Cerebellar cortex (tissue), 1 donor: ENCODE measurements at regions not wholly inside any gene's neighbourhood (a gene's known extent, or its start where the extent isn't known, plus 50 kb on each side); places are given as distances from the start of the nearest gene placed in this dataset.
"Not testable (repeated sequence)": the region's sequence is repeated elsewhere in the genome, so short reads cannot be mapped to it uniquely, and the experiment has no call there.

Experiments used
- DNase-seq: peaks from one replicate; pipeline ENCODE4 v3.0.0-alpha.2; 2015; ENCODE audit warnings: low spot score

DNA sequence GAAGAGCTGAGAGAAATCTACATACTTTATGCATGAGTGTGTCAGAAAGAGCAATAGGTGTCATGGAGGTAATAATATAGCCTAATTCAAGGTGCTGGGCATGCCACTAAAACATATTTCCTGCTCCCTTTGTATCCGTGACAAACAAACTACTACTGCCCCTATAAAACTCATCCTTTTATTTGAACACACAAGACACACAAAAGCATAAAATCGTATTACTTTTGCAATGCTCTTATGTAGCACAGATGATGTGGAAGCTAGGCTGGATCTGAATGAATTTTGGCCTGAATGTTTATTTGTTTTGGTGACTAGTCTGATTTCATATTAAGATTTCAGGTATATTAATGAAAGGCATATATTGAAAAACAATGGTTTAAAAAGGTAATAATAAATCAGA, 239.3 kb upstream of the NEGR1 start:
- no peak for DNase-seq

DNA sequence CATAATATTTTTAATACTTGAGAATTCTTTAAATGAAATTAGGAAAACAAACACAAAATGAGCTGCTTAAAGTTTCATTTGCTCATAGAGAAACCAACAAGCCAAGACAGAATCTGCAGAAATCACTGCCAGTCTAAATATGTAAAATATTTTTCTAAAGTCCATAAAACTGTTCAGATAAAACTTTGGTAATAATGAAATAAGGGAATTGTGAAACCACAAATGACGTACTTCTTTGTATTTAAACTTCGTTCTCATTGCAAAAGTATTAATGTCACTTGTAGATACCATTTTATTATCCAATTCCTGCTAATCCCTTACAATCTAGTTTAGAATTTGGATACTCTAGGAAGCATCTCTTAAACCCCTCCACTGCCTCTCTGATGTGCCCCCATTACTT, 234.5 kb upstream of the NEGR1 start:
- DNase-seq: no peak

DNA sequence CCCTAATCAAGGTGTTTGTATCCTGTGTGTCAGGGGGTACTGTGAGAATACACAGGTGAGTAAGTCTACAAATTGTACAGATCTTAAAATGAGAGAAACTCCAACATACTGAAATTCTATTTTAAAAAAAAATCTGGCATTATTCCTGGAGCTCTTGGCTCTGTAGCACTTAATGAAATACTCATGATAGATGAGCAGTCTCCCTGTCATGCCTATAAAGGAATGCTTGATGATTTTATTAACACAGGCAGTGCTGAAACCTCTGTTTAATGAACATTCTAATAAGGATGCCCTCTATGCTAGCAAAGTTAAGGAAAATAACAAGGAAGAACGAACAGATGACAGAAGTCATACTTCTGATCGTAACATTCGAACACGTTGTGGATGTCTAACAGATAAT, 233.9 kb upstream of the NEGR1 start:
- no peak for DNase-seq

DNA sequence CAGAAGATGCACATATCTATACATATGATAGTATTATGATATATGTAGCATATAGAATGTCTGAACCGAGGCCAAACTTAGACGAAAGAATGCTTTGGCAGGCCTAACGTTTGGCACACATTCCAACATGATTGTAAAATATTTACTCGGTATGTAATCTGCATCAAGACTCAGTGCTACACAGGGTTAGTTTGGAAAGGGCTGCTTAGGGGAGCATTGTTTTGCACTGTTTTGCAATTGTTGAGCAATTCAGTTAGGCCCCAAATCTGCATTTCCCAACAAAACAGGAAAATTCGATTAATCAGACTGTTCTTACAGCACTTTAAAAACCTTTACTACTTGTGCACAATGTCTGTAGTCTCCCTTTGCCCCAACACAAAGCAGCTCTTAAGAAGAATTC, 216.0 kb upstream of the NEGR1 start:
- no peak for DNase-seq

DNA sequence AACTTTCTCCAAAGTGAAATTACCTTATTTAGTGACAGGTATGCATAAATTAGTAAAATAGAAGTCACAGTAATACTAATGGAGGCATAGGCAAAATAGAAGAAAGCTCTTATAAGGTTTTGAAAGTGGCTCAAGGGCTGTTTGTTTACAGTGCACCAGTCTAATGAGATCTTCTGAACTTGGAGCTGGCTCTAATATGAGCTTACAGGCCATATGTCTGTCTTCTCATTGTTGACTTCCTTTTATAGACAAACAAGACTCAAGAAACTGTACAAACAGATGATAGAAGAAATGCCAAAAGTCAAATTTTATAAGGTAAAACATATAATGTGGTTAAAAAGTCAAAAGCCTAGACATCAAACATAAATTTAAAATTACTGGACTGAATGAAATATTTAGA, 207.5 kb upstream of the NEGR1 start:
- no peak for DNase-seq

DNA sequence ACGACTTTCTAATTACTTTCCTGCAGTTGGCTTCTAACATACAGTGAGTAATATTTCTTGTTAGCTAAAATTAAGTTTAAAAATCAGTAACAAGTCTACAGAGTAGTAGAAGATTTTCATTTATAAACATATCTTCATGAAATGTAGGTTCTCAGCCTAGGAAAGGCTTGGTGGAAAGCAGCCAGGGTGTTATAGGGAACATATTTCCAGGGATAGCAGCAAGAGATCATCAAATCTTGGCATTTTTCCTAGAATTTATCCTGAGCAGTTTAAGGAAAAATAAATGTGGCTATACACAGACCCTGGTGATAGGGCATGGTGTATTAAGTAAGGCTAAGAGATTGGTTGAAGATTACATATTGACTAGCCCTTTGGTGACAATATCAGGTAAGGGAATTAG, 203.5 kb upstream of the NEGR1 start:
- DNase-seq: peak; percentile 10

DNA sequence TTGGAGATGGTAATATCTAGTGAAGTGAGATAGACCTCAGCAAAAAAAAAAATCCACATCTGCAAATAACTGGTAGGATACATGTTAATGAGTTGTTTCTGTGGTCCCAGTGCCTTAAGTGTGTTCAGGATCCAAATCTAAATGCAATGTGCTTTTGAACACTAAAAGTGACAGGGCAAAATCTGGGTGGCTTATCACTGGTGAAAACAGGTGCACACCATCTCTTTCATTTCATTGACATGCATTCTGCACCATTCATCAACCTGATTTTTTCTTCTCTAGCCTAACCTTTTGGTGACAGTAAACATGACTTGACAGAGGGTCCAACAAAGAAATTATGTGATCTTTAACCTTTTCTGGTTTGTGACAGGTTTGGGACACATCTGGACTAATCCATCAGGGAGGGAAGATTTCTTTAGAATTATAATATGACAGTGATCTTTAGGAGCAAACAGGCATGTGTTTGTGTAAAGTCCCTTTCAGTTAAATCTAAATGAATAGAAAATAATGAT, 201.6 kb upstream of the NEGR1 start:
- no peak for DNase-seq

DNA sequence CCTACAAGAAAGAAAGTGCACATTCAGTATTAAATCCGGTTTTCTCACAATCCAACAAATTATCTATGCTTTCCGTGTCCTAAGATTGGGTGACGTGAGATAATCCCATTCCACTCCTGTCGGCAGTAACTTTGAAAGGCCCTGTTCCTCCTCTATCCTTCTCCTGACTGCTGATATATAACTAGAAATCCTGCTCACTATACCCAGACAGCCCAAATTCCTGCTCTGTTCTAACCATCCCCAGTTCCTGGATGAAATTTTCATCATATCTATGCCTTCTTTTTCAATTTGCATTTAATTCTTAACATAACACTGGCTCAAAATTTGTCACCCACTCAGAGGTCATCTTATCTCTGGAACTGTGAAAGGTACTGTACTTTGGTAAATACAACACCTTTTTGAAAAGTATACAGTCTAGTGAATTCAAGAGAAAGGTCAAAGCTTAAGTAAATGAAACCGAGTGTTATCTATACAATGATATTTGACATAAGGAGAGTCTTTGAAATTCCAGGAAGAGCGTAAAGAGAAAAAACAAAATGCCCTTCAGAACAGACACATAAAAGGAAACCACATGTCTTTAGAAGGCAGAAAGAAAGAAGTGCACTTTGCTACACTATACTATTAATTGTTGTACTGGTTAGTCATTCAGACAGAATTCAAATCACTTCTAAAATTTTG, 200.5 kb upstream of the NEGR1 start:
- DNase-seq: no peak

DNA sequence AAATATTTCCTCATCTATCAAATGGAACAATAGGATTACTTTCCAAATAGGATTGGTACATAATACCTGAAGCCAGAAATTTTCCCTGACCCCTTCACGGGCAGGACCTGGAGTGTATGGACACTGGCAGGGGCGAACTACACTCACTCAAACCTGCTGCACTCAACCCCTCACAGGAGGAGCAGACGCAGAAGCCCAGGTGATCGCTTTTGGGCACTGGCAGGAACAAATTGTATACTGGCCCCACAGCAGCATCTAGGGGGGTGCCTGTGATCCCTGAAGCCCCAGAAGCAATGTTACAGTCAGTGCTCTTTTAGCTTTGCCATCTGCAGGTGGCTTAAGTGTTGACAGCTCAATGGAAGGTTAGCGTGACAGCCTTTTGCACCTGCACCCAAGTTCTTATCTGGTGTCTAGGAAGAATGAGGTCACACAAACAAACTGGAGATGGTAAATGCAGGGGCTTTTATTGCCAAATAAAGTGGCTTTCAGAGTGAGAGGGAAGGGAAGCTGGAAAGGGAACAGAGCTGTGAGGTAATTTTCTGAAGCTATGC, 199.2 kb upstream of the NEGR1 start:
- no peak for DNase-seq

DNA sequence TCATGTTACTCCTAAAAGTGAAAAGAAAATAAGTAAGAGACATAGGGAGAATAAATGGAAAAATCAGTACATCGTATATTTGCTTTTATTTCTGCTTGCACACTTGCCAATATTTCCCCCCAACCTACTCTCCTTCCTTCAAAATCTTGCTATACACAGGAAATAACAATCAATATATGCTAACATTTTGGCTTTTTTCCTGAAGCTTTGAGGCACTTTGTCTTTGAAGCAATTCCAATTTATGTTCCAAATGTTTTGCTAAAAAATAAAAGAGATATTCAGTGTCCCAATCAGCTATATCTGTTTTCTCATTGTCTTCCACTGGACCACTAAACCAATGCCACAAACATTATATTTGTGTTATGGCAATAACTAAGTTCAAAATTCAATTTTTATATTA, 184.0 kb upstream of the NEGR1 start:
- DNase-seq: no peak

DNA sequence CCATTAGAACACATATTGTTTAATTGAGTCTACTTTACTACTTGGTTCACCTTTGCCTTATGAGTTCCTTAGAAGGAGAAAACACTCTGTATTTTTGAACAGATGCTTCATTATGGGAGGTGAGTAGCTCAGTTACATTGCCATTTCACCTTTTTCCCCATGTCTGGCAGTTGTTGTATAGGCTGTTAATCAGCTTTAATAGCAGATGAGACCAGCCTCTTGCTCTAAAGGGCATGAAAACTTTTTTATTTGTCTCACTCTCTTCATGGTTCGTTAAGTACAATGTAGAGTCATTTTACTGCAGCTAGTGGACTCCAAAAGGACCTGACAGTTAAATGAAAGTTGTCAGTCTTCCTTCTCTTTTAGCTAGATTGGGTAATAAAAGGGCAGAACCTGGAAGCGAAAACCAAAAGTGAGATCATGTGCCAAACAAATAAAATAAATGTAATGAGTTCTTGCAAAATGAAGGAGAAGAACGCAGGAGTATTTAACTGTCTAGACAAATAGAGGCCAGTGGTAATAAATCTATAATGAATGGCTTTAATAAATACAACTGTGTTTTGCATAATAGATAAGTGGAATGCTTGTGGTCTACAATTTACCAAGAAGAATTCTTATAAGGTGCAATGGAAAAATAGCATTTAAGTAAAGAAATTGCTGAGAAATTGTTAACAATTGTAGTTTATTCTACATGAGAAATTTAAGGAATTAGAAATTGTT, 180.0 kb upstream of the NEGR1 start:
- no peak for DNase-seq

DNA sequence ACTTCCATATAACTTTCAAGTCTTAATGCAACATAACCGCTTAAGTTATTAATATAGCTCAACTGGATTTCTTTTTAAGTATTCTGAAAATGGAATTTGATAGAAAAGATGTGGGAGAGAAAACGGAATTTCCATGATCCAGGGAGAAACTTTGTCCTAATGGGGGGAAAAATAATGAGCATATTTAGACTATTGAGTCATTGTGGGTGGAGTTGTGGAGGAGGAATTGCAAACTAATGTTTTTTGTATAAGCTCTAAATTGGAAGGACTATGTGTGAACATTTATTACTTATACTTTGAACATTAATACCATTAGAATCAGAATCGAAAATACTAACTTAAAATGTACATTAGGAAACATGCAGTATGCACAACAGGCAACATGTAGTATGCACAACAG, 159.9 kb upstream of the NEGR1 start:
- DNase-seq: no peak

DNA sequence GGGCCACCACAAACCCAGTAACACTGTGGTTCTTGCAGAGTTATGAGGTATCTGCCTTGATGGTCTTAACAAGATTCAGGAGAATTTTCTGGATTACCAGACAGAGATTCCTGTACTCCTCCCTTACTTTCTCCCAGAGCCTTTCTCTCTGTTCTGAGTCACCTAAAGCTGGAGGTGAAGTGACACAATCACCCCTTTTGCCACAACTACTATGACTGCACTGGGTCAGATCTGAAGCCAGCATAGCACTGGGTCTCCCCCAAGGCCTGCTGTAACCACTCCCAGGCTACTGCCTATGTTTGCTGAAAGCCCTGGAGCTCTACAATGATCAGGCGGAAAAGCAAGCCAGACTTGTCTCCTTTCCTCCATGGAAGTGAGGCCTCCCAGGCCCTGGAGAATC, 156.7 kb upstream of the NEGR1 start:
- no peak for DNase-seq

DNA sequence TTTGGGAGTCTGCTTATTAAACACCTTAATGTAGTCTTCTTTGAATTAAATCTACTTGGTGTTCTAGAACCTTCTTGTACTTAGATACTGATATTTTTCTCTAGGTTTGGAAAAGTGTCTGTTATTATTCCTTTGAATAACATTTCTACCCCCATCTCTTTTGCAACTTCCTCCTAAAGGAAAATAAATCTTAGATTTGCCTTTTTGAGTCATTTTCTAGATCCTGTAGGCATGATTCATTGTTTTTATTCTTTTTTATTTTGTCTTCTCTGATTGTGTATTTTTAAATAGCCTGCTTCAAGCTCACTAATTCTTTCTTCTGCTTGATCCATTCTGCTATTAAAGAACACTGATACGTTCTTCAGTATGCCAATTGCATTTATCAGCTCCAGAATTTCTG, 155.9 kb upstream of the NEGR1 start:
- no peak for DNase-seq

DNA sequence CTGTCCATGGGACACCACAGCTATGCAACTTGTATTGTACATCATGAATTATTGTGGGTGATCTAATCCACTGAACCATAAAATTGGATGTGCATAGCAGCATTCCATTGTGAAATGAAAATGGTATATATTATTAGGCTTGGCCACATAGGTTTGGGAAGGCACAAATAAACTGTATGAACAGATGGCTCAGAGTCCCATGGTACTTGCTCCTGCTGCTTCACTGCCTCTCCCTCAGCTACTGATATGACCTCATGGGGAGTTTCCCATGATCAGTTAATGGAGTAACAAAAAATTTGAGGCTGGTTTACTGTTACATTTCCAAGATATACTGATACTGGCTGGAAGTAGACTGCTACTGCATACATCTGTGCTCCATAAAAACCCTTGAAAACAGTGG, 152.7 kb upstream of the NEGR1 start:
- no peak for DNase-seq

DNA sequence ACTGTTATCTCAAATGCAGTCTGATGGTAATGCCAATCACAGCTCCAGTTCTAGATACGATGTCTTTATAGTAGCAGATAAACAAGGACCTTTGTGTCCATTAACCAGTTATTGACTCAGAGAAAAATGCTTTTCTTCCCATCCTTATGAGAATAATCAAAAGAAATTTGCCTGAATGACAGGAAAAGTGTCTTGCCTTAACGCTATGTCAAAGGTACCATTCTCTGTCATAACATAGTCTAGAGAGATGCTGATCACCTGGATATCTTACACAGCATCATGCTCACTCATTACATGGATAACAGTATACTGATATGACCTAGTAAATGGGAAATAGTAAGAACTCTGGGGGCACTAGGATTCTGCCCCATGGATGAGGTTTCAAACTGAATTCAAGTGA, 151.7 kb upstream of the NEGR1 start:
- no peak for DNase-seq

DNA sequence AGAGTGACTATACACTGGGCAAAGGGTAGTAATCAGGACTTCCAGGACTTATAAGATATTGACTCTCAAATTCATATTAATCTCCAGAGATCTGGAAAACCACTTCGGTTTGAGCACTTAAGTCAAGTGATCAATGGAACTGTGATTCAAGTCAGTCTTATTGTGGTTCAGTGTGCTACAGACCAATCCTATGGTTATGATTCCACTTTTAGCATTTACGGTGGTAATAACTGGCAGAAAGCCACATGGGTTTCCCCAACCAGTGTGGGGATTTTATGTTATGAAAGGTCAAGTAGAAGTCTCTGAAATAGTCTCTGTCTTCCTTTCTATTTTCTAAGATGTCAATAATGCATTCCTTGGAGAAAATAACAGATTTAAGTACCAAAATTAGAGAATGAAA, 151.3 kb upstream of the NEGR1 start:
- no peak for DNase-seq

DNA sequence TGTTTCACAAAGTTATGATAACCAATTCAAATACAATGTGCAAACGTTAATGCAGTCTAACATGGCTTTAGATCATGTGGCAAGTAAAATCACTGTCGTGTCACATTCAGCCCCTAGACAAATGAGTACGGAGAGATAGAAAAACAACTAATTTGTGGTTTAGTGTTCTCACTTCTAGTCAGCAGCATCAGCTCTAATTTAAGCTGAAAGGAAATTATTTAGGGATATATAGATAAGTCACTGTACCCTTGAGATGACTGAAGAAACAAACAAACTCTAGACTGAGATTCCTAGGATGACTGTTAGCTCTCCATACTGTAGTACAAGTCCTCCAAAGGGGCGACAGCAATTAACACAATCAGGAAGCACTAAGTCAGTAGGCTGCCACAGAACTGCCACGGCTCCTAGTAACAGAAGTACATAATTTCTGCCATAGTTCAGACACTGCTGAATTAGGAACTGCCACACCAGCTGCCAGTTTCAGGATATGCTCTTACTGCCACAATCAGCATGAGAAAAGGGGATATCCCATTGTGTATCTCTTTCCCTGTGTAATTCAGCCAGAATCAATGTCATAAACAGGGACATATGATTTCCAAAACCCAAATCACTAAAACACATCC, 150.4 kb upstream of the NEGR1 start:
- no peak for DNase-seq

DNA sequence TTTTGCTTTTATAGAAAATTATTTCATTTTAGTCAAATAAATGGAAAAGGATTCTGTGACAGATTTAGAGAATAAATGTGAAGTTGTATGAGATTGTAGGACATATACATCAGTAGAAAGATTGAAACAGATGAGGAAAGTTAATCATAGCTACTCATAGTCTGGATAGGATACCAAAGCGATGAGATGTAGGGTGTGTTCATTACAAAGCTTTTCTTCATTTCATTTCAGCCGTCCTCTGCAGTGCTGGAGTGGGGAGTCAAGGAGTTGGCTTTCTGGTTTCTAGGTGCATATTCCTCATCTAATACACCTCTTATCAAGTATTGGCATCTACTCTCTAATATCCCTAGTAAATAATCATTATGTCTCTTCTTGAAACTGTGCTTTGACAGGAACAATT, 149.5 kb upstream of the NEGR1 start:
- no peak for DNase-seq

DNA sequence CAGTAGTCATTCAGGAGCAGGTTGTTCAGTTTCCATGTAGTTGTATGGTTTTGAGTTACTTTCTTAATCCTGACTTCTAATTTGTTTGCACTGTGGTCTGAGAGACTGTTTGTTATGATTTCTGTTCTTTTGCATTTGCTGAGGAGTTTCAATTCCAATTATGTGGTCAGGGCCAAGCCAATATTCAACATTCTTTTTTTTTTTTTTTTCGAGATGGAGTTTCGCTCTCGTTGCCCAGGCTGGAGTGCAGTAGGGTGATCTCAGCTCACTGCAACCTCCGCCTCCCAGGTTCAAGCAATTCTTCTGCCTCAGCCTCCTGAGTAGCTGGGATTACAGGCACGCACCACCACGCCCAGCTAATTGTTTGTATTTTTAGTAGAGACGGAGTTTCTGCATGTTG, 145.9 kb upstream of the NEGR1 start:
- DNase-seq: not testable (repeated sequence)

DNA sequence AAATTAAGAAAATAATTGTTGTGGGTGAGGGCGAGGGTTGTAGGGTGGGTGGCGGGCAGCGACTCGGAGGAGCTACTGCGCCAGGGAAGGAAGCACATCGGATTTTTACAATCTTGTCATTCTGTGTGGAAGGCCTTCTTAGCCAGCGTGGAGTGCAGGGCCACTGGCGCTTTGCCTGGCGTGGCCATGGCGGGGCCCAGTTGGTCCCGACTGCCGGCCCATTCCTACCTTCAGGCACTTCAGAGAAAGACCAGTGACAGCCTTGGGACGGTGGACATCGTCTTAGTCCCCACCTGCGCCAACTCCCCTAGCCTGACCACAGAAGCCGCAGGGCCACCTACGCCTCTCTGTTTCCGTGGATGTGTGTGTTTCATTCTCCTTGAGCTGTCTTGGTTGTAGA, 136.9 kb upstream of the NEGR1 start:
- DNase-seq: no peak

DNA sequence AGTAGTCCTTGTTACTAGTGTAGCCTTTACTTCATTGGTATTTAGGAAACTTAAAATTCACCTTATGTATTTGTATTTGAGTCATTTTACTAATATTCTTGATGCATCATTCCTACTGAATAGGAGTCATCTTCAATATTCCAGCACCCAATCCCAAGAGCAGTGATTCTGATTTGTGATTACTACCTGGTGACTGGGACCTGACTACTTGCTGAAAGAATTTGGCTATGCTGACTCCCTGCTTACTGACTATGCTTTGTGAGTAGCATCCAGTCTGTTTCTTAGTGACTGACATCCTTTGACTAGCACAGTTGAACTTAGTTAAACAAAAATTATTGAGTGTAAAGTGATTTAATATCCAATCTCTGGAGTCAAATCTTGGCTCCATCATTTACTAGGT, 129.9 kb upstream of the NEGR1 start:
- no peak for DNase-seq

DNA sequence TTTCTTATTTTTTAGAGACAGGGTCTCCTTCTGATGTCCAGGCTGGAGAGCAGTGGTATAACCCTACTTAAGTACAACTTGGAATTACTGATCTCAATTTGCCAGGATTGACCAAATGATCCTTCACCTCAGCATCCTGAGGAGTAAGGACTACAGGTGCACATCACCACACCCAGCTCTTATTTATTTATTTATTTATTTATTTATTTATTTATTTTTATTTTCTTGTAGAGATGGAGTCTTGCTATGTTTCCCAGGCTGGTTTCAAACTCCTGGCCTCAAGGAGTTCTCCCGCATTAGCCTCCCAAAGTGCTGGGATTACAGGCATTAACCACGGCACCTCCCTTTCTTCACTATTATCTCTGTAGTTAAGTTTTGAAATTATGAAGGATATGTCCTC, 117.5 kb upstream of the NEGR1 start:
- DNase-seq: no peak
